GM12891 (cell line): ENCODE measurements at regions not wholly inside any gene's neighbourhood (a gene's known extent, or its start where the extent isn't known, plus 50 kb on each side); places are given as distances from the start of the nearest gene placed in this dataset.
"Not testable (repeated sequence)": the region's sequence is repeated elsewhere in the genome, so short reads cannot be mapped to it uniquely, and the experiment has no call there.

Experiments used
- DNase-seq: peaks from one replicate; pipeline ENCODE4 v3.0.0; 2011; ENCODE audit warnings: low spot score; ENCODE audit not compliant: insufficient read length
- FAIRE-seq: peaks from 2 replicates; lab custom pipeline; 2011; peaks lifted over from hg19 to GRCh38; lab: Jason Lieb, UNC
- PAX5 ChIP-seq: IDR thresholded peaks from 2 replicates; pipeline ENCODE4 v1.6.1; 2011; ENCODE audit warnings: low read length, moderate library complexity, mild to moderate bottlenecking; ENCODE audit not compliant: insufficient read depth, severe bottlenecking
- POLR2A ChIP-seq: IDR thresholded peaks from 2 replicates; pipeline ENCODE4 v1.6.1; 2011; ENCODE audit warnings: low read depth, low read length, control low read depth
- POLR2AphosphoS5 ChIP-seq: IDR thresholded peaks from 2 replicates; pipeline ENCODE4 v1.6.1; 2011; ENCODE audit warnings: low read depth, low read length, control low read depth
- POU2F2 ChIP-seq: IDR thresholded peaks from 2 replicates; pipeline ENCODE4 v1.6.1; 2011; ENCODE audit warnings: low read depth, mild to moderate bottlenecking, control low read depth, low read length, moderate library complexity
- SPI1 ChIP-seq: IDR thresholded peaks from 2 replicates; pipeline ENCODE4 v1.6.1; 2011; ENCODE audit warnings: low read depth, low read length, control low read depth
- TAF1 ChIP-seq: IDR thresholded peaks from 2 replicates; pipeline ENCODE4 v1.6.1; 2011; ENCODE audit warnings: low read depth, low read length, control low read depth

DNA sequence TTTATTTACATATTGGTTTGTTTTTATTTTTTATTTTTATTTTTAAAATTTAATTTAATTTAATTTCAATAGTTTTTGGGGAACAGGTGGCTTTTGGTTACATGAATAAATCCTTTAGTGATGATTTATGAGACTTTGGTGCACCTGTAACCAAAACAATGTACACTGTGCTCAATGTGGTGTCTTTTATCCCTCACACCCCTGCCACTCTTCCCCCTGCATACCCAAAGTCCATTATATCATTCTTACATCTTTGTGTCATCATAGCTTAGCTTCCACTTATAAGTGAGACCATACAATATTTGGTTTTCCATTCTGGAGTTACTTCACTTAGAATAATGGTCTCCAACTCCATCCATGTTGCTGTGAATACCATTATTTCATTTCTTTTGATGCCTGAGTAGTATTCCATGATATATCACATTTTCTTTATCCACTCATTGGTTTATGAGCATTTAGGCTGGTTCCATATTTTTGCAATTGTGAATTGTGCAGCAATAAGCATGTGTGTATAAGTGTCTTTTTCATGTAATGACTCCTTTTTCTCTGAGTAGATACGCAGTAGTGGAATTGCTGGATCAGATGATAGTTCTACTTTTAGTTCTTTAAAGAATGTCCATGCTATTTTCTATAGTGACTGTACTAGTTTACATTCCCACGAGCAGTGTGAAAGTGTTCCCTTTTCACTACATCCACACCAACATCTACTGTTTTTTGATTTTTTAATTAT lies 157.1 kb downstream of the CPXCR1 start:
- TF ChIP-seq POLR2AphosphoS5 = no peak
- TF ChIP-seq TAF1 = no peak
- no peak for TF ChIP-seq POU2F2
- no peak for TF ChIP-seq POLR2A
- no peak for TF ChIP-seq SPI1
- TF ChIP-seq PAX5 = no peak
- FAIRE-seq = no peak
- no peak for DNase-seq

DNA sequence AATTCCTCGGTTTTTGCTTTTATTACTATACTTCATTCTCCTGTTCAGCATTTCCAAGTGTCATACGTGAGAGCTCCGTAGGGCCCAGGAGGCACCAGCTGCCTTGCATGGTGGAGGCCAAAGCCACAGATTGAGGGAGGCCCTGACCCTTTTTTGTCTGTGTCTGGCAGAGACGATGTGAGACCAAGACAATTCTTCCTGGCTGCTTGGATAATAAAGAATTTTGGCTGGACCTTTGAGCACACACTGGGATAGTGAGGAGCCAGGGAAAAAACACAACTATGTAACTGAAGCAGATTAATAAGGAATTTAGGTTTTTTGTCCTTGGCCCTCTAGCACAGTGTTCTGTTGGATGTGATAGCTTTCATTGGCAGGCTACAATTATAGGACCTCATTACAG lies 161.0 kb downstream of the CPXCR1 start:
- no peak for FAIRE-seq
- no peak for TF ChIP-seq PAX5
- TF ChIP-seq POLR2A = no peak
- TF ChIP-seq POU2F2 = no peak
- TF ChIP-seq TAF1 = no peak
- TF ChIP-seq POLR2AphosphoS5 = no peak
- no peak for TF ChIP-seq SPI1

DNA sequence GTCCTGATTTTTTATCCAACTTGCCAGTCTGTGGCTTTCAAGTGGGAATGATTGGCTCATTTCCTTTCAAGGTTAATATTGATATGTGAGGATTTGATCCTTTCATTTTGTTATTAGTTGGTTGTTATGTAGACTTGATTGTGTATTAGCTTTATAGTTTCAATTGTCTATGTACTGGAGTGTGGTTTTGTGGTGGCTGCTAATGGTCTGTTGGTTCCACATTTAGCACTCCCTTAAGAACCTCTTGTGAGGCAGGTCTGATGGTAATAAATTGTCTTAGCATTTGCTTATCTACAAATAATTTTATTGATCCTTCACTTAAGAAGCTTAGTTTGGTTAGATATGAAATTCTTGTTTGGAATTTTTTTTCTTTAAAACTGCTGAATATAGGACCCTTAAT lies 190.6 kb downstream of the CPXCR1 start:
- no peak for FAIRE-seq

More for the DNA sequence above, 161.0 kb downstream of the CPXCR1 start:
- DNase-seq = no peak

DNA sequence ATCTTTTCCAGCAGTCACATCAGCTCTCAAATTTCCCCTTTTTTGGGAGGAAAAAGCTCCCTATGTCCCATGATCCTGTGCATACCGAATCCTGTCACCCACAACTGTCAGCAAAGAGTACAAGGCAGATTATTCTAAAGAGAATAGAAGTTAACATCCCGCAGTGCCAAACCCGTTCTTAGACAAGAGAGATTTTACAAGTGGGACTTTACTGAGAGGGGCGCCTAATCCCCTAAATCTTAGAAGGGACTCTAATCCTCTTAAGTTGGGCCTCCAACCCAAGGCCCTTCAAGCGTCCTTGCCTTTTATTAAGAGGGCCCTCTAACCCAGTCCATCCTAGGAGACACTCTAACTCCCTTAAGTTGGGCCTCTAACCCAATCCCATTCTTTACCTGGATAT lies 193.9 kb downstream of the CPXCR1 start:
- no peak for TF ChIP-seq TAF1
- no peak for TF ChIP-seq POLR2A
- TF ChIP-seq POU2F2 = no peak
- no peak for TF ChIP-seq PAX5
- no peak for TF ChIP-seq POLR2AphosphoS5
- no peak for TF ChIP-seq SPI1
- DNase-seq (no peak), FAIRE-seq (no peak)

More for the DNA sequence above, 190.6 kb downstream of the CPXCR1 start:
- no peak for DNase-seq
- TF ChIP-seq TAF1 (no peak), POLR2A (no peak), POLR2AphosphoS5 (no peak), SPI1 (no peak), PAX5 (no peak)

DNA sequence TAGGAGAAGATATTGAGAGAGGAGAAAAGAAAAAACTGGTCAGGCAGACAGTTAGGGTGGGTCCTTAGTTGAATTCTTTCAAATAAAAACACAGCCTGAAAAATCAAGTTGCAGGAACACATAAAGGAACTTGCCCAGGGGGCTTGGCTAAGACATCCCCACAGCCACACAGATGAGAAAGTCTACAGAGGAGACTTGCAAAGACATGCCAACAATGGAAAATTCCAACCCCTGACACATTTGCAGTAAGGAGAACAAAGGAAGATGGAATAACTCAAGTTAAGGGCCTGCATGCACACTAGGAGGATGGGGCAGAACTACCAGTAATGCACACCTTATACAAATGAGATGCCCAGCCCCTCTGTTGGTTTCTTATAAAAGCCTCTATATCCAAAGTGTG lies 197.6 kb downstream of the CPXCR1 start:
- no peak for TF ChIP-seq TAF1
- FAIRE-seq (no peak), DNase-seq (no peak)

DNA sequence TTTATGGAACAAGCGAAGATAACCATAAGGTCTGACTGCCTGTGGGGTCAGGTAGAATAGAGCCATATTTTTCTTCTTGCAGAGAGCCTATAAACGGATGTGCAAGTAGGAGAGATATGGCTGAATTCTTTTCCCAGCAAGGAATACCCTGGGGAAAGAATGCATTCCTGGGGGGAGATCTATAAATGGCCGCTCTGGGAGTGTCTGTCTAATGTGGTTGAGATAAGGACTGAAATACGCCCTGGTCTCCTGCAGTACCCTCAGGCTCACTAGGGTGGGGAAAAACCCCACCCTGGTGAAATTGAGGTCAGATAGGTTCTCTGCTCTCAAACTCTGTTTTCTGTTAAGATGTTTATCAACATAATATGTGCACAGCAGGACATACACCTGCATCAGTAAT lies 209.0 kb downstream of the CPXCR1 start:
- FAIRE-seq = peak; percentile 61
- DNase-seq = not testable (repeated sequence)

DNA sequence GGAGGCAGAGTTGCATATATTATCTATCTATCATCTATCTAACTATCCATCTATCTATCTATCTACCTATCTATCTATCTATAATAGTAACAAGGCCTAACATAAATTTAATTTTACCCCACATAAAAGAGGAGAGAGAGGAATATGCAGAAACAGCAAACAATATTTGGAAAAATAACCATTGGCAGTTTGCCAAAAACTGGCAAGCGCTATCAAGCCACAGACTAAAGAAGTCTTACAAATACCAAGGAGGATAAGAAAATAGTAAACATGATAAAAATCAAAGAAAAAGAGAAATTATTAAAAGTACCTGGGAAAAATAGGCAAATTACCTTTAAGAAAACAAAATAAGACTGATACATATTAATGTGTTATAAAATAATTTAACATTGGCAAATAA lies 230.8 kb downstream of the CPXCR1 start:
- TF ChIP-seq SPI1 (no peak), POLR2A (no peak), TAF1 (no peak), POLR2AphosphoS5 (no peak), POU2F2 (no peak), PAX5 (no peak)
- no peak for FAIRE-seq
- DNase-seq = no peak

DNA sequence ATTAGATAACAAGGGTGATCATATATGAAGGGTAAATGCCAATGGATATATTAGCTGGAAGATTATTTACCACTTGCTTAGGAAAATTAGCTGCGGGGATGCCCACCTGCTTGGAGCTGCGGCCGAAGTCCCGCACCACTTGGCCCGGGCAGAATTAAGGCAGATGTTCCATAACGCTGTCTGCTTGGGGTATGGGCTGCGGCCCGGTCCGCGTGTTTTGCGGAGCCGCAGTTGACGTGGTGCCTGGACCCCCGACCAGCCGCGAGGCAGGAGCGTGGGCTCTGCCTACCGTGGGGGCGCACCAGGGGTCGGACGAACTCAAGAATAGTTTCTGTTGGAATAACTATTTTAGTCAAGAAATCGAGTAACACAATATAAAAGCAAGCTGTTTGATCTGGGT lies 235.2 kb downstream of the CPXCR1 start:
- TF ChIP-seq TAF1 = no peak
- TF ChIP-seq PAX5 = no peak
- TF ChIP-seq POLR2A = no peak
- no peak for TF ChIP-seq SPI1
- TF ChIP-seq POLR2AphosphoS5 = no peak
- no peak for TF ChIP-seq POU2F2
- FAIRE-seq = no peak

DNA sequence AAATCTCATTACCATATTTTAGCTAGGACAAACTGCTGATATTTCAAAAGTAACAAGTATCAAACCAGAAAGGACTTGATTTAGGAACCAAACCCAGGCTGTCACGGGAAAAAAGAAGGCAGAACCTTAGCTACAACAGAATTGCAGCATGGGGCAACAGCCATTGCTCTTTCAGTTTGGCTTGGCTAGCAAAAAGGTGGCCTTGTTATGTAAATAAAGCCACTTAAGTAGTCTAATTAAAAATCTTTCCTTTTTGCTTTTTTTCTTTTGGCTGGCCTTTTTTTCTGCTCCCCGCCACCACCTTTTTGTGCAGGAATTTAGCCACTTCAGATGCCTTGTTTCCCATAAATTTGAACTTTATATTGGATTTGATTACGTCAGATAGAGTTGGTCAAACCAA lies 235.9 kb downstream of the CPXCR1 start:
- no peak for TF ChIP-seq SPI1
- no peak for TF ChIP-seq POLR2A
- no peak for TF ChIP-seq TAF1
- TF ChIP-seq POU2F2 = no peak
- TF ChIP-seq PAX5 = no peak
- no peak for TF ChIP-seq POLR2AphosphoS5
- FAIRE-seq (no peak), DNase-seq (no peak)

More for the DNA sequence above, 235.2 kb downstream of the CPXCR1 start:
- DNase-seq = no peak

DNA sequence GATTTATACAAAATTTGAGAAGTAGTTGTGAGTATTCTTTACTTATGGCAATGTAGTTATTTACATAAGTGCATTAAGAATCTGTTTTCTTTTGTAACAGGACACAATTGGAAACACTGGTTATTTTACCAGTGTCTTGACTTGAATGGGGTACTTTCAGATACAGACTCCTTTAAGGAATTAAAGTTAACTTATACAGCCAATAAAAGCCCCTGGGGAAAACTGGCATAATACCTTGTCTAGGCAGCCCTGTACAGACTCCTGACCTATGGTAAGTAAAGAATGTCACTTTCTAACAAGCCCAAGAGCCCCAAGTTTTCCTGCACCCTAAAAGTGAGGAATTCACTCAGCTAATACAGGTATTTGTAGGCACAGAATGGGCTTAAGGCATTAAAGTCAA lies 241.8 kb downstream of the CPXCR1 start:
- DNase-seq (no peak), FAIRE-seq (no peak)

More for the DNA sequence above, 241.8 kb downstream of the CPXCR1 start:
- no peak for TF ChIP-seq POLR2AphosphoS5
- no peak for TF ChIP-seq PAX5
- no peak for TF ChIP-seq TAF1
- no peak for TF ChIP-seq POU2F2
- TF ChIP-seq SPI1 = no peak
